WERI-Rb-1 (cell line): ENCODE measurements at regions not wholly inside any gene's neighbourhood (a gene's known extent, or its start where the extent isn't known, plus 50 kb on each side); places are given as distances from the start of the nearest gene placed in this dataset.
"Not testable (repeated sequence)": the region's sequence is repeated elsewhere in the genome, so short reads cannot be mapped to it uniquely, and the experiment has no call there.

Source experiments
- DNase-seq: peaks from one replicate; pipeline ENCODE4 v3.0.0-alpha.2; 2020
- H3K27ac ChIP-seq: fragments of 250-450 bp; sonication (Bioruptor Pico); 2 replicates; pipeline ENCODE4 v1.5.1; 2020; ENCODE audit warnings: mild to moderate bottlenecking, moderate library complexity
- H3K27me3 ChIP-seq: fragments of 250-450 bp; sonication (Bioruptor Pico); 2 replicates; pipeline ENCODE4 v1.5.1; 2021; ENCODE audit warnings: mild to moderate bottlenecking, low read depth, moderate library complexity; ENCODE audit not compliant: insufficient read depth, severe bottlenecking
- H3K36me3 ChIP-seq: fragments of 250-450 bp; sonication (Bioruptor Pico); 2 replicates; pipeline ENCODE4 v1.5.1; 2020; ENCODE audit warnings: mild to moderate bottlenecking, moderate library complexity
- H3K4me3 ChIP-seq: 2 replicates; pipeline ENCODE4 v1.5.1; 2011; ENCODE audit warnings: low read depth, mild to moderate bottlenecking, control low read depth, low read length
- H3K9me3 ChIP-seq: fragments of 250-450 bp; sonication (Bioruptor Pico); 2 replicates; pipeline ENCODE4 v1.5.1; 2021; ENCODE audit warnings: mild to moderate bottlenecking, moderate library complexity; ENCODE audit not compliant: severe bottlenecking
- CTCF ChIP-seq: IDR thresholded peaks from 2 replicates; pipeline ENCODE4 v1.5.1; 2011; ENCODE audit warnings: low read depth, mild to moderate bottlenecking, control low read depth, inconsistent platforms, low read length

DNA sequence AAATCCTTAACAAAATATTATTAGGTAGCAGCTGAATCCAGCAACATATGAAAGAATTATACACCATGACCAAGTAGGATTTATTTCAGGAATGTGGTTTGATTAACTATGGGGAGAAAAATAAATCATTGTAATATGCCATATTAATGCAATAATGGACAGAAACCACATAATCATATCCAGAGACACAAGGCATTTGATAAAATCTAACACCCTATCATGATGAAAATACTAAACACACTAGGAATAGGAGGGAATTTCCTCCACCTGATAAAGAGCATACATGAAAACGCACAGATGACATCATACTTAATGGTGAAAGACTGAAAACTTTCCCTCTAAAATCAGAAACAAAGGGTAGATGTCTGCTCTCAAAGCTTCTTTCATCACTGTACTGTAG is 238.9 kb downstream of the PHLDA1 start:
- no peak for TF ChIP-seq CTCF
- H3K27ac ChIP-seq: no peak overlapping the region
- no peak overlapping the region for H3K4me3 ChIP-seq
- no peaks in the 10 kb centered on the region for H3K36me3 ChIP-seq
- DNase-seq: no peak
- no peaks in the 10 kb centered on the region for H3K27me3 ChIP-seq
- no peaks in the 10 kb centered on the region for H3K9me3 ChIP-seq

DNA sequence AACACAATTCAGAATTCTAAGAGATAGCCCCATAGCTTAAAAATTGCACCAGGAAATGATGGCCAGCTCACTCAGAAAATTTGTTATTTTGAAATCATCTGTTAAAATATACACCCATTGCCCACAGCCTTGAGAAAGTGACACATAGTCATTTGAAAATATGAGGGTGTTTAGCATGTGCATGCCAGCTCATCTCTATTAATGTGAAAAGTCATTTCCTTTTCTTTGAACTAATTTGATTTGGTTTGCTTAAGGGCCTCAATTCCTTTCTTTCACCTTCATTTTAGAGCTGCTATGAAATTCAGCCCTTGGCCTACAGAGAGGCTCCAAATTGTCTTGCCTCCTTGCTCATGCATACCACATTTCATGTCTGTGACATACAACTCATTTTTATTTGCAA is 241.4 kb downstream of the PHLDA1 start:
- no peaks in the 10 kb centered on the region for H3K9me3 ChIP-seq
- no peaks in the 10 kb centered on the region for H3K27me3 ChIP-seq
- H3K27ac ChIP-seq: no peak overlapping the region
- TF ChIP-seq CTCF: no peak
- no peak overlapping the region for H3K4me3 ChIP-seq
- H3K36me3 ChIP-seq: no peaks in the 10 kb centered on the region
- DNase-seq: no peak

DNA sequence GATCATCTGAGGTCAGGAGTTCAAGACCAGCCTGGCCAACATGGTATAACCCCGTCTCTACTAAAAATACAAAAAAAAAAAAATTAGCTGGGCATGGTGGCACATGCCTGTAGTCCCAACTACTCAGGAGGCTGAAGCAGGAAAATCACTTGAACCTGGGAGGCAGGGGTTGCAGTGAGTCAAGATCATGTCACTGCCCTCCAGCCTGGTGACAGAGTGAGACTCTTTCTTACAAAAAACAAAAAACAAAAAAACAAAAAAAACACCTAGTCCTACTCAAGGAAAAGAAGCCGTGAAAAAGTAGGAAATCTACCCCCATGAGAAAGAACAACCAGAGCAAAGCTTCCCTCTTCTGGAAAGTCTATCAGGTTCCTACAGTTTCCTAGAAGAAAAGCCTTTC is 244.4 kb downstream of the PHLDA1 start:
- not testable (repeated sequence) for H3K4me3 ChIP-seq, H3K36me3 ChIP-seq, H3K27me3 ChIP-seq, DNase-seq, H3K9me3 ChIP-seq, H3K27ac ChIP-seq

GRCh38 chr12:75786070-75786469 is 245.5 kb downstream of the PHLDA1 start:
- H3K9me3 ChIP-seq: no peaks in the 10 kb centered on the region
- TF ChIP-seq CTCF: no peak
- no peaks in the 10 kb centered on the region for H3K36me3 ChIP-seq
- no peak overlapping the region for H3K27ac ChIP-seq
- no peaks in the 10 kb centered on the region for H3K27me3 ChIP-seq
- no peak for DNase-seq
- H3K4me3 ChIP-seq: no peak overlapping the region

- DNase-seq: no peak
- Histone ChIP-seq H3K9me3 (no peaks in the 10 kb centered on the region), H3K27ac (no peak overlapping the region), H3K27me3 (no peaks in the 10 kb centered on the region), H3K4me3 (no peak overlapping the region), H3K36me3 (no peaks in the 10 kb centered on the region)
- TF ChIP-seq CTCF: no peak
Observed at GRCh38 chr12:75784591-75784990, 247.0 kb downstream of the PHLDA1 start.

DNA sequence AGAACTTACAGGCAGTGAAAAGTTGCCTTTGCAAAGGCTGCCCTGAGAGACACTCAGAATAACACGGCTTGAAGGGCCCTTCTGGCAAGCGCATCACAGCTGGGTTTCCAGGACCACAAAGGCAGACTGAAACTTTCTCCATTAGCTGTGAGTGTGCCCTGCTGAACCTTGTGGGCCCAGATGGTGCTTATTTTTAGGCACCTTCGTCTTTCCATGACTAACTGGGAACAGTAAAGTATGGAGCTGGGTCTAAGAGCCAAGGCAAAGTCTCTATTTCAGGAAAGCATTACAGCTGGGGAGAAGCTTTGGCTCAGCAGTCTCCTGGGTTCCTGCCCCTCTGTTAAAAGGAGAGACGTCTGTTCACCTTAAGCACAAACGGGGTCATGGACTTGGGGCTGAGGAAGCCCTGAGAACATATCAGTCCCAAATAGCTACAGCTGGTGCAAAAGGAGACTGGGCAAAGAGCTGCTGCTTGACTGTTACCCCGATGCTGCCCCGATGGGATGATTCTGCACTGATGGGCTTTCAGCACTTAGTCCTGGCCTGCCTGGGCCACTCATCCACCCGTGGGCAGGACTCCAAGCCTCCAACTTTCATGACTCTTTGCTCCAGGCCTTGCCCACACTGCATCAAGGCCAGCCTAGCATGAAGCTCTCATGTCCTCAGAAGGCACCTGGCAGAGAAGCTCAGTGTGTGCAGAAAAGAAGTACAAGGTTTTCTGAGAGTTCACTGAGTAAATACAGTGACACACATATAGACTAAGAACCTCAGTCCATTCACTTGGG is 248.3 kb downstream of the PHLDA1 start:
- Histone ChIP-seq H3K4me3 (no peak overlapping the region), H3K9me3 (no peaks in the 10 kb centered on the region), H3K36me3 (no peaks in the 10 kb centered on the region), H3K27ac (no peak overlapping the region), H3K27me3 (no peaks in the 10 kb centered on the region)
- TF ChIP-seq CTCF: no peak
- no peak for DNase-seq
